Stimulated activated CD8-positive, alpha-beta memory T cell treated with anti-CD3 and anti-CD28 coated beads, Interleukin-15, amount 100 ng/mL, for 4 hours (primary cell): ENCODE measurements at regions not wholly inside any gene's neighbourhood (a gene's known extent, or its start where the extent isn't known, plus 50 kb on each side); places are given as distances from the start of the nearest gene placed in this dataset.

Source experiments
- DNase-seq, 2 donors: peaks; one replicate each; pipeline ENCODE4 v3.0.0-alpha.2; 2020; ENCODE audit warnings: low read depth in 2 of 2

DNA sequence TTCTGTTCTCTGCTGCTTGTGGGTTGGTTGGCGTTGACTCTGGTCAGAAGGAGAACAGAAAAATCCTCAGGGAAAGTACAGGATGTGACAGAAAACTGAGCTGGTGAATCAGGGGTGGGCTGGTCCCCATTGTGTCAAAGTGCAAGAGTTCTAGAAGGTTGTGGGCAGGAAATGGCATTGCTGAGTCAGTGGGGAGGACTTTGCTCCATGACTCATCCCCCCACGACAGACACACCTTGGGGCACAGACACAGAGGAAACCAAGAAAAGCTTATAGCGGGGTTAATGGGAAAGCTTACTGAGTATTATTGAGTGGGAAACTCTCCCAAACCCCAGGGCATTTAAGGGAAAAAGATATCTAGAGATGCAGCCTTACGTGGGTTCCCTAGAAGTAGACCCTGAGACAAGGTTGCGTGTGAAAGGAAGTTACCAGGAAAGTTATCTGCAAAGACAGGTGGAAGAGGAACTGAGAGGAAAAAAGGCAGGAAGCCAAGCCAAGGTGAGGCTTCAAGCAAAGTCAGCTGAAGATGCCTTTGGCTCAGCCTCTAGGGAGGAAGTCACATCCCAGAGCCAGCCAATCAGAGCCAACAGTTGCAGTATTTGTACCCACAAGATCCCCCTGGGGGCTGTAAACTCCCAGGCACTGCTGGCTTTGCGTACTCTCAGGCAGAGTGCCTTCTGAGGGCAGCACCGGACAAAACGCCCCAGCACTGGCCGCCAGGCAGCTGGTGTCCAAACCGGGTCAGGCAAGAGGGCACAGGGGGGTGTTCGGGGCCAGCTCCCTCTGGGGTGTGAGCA, 86.4 kb downstream of the FOXL1 start:
- DNase-seq: peak in 1 of 2 donors; percentile 36

DNA sequence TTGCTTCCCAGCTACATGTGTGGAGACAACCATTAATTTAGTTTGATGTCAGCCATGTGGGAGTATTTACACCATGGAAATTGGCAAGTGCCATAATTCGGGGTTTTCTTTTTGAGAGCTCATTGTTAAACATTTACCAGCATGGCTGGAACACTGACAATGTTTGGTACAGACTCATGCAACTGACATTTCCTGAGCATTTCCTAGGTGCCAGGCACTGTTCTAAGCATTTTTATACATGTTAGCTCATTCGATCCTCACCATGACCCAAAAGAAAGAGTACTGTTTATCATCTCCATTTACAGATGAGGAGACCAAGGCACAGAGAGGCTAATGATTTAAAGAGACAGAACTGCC, 86.9 kb downstream of the FOXL1 start:
- no peak for DNase-seq

DNA sequence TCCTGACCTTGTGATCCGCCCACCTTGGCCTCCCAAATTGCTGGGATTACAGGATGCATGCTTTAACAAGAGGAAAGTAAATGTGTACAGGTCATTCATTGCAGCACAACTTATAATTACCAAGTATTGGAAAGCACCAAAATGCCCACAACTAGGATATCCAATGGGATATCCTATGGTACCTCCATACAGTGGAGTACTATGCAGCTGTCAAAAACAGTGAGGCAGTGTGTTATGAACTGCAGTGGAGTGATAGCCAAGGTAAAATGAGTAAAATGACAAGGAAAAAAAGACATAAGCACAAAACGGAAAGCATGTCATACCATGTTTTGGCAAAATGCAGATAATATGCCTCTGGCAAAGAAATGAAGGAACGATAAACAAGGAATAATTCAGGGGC, 87.6 kb downstream of the FOXL1 start:
- DNase-seq: no peak

DNA sequence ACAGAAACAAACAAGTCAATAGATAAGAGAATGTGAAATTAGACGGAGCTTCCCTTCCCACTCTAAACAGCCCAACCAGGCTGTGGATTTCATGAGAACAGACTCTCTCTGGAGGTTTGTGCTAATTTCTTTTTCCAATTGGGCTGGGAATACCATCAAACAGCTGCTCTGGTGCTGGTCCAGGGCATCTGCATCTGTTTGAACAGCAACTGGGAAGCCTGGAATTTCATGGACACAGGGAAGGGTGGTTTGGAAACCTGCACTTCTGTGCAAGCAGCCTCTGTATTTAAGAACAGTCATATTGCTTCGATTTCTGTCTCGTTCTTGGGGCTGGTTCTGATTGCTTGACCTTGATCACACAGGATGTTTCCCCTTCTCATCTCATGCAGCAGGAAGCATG, 88.7 kb downstream of the FOXL1 start:
- no peak for DNase-seq

DNA sequence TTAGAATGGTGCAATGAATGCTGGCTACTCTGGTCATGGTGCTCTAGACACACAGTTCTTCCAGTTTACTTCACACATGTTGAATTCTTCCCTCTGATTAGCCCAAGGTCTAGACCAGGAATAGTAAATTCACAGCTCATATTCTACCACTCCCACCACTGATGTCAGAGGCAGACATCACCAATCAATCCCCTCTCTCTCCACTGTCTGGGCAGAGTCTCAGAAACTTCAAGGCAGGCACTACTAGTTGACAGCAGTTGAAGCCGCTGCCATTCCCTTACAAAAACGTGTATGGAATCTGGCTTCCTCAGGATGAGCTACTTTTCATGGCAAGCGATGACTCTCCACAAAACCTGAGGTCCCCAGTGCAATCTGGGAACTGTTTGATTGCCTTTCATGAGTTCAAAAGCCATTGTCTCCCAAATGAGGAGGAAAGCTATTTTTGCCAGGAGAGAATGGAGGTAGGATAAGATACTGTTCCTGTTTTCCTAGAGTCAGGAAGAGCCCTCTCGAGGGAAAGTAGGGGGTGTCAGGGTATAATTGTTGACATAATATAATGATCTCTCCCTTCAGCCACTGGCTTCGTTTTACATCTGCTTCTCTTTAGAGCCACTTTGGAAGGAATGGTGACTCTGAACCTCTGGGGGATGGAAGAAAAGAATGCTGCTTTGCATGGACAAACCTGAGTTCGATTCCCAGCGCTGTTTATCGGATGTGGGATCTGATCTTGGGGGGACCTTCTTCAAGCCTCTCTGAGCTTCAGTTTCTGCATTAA, 90.0 kb downstream of the FOXL1 start:
- DNase-seq: no peak

DNA sequence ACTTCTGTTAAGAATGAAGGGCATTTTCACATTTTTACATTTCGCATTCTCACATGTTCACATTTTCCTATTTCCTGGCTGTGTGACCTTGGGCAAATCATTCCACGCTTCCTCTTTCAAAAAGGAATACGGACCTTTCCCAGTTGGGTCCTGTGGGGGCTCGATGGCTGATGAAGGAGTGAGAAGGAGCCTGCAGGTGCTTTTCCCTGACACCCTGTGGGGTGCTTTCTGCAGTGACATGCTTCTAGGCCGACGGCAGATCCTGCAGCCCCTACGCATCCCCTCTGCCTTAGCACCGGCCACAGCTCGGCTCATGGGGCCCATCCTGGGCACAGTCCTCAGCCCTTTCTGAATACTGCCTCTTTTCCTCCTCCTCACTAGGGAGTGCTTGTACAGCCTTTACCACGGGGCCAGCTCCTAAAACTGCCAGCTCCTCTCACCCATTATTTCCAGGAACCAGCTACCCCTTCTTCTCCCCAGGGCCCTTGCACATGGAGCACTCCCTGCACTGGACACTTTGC, 91.0 kb downstream of the FOXL1 start:
- no peak for DNase-seq

DNA sequence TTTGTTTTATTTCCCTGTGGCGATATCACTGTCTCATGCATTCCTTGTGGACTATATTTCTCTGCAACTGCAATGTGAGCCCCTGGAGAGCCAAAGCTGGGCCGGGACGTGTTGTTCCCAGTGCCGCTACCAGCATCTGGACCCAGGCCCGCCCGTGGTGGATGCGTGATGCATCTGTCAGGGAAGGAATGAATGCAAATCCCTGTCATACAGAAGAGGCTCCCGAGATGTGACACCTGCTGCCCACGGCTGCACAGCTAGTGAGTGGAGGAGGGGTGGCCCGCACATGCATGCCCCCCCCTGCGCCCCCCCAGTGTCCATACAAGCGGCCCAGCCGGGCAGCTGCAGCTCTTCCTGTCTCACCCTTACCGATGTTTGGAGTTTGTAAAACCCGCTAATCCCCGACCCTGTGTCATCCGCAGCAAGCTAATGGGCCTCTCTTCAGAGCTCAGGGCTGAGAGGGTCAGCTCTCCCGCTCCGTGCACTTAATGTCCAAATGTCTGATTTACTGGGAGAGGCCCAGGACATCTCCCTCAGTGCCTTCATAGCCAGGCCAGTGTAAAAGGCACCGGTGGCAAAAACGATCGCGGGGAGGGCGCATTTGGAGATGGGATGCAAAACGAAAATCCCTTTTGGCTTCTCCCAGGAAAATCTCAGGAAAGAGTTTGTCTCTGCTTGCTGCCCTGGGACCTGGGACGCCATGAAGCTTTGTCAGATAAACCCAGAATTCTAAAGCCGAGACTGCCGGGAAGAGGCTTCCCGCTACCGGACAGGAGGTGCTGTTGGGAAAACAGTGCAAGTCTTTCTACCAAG, 91.8 kb downstream of the FOXL1 start:
- no peak for DNase-seq

DNA sequence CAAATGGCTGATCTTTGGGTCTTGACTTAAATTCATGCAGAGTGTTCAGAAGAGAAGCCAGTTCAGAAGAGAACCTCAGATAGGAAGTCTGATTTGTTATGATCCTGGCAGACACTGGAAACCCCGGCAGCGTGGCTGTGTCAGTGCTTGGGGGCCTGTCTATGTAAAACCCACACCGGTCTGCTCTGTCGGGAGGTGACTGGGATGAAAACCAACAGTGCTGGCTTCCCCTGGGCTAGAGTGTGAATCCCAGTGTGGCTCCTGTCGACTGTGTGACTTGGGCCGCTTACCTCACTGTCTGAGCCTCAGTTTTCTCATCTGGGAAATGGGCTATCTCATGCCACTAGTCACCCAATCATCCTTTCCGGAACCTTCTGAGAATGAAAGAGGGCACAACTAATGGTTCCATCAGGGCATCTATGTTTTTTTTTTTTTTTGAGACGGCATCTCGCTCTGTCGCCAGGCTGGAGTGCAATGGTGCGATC, 92.4 kb downstream of the FOXL1 start:
- no peak for DNase-seq

DNA sequence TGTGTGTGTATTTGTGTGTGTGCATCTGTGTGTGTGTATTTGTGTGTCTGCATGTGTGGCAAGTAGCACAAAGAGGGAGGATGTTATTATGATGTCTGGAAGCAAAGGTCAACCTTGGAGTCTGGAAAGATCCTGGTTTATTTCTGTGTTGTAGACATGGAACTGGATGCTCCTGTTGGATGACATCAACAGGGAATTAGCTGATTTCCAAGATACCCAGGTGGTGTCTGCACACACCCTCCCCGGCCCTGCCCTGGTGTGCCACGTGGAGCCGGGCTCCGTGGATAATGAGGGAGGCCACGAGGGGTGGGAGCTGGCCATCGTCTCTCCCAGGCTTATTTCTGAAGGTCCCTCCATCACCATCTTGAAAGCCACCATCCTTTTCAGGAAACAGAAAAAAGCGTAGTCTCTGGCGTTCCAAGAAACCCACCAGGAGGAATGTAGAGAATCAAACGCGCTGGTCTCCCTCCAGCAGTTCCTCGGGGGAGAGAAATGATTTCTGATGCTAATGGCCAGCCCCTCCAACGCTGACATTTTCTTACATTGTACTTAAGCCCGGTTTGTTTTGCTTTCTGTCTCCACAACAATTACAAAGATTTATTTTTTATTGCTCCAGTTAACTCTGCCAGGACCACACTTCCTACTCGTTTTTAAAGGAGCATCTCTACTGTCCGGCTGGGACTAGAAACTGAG, 93.3 kb downstream of the FOXL1 start:
- DNase-seq: no peak

DNA sequence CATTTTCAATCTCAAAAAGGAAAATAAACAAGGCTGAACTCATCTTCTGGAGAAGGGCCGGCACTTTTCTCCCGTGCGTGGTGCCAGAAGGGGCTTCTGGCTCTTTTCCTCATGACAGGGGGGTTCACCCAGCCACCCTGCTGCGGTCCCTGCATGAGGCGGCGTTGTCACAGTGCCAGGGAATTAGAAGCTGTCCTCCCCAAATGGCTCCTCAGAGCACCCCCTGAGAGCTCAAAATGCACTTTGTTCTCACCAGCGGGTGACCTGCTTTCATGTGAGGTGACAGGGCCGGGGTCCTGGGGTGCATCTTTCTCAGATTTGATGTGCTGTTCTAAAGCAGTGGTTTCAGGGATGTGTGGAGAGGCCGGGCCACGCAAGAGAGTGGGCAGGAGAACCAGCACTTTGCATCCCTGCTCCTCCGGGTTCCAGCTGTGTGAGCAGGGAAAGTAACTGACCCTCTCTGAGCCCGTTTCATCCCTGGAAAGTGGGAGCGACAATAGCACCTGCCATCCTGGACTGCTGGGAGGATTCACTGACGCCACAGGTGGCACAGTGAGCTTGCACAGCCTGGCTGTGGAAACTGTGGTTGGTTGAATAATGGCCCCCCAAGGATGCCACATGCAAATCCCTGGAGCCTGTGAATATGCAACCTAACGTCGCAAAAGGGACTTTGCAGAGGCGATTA, 94.0 kb downstream of the FOXL1 start:
- no peak for DNase-seq

DNA sequence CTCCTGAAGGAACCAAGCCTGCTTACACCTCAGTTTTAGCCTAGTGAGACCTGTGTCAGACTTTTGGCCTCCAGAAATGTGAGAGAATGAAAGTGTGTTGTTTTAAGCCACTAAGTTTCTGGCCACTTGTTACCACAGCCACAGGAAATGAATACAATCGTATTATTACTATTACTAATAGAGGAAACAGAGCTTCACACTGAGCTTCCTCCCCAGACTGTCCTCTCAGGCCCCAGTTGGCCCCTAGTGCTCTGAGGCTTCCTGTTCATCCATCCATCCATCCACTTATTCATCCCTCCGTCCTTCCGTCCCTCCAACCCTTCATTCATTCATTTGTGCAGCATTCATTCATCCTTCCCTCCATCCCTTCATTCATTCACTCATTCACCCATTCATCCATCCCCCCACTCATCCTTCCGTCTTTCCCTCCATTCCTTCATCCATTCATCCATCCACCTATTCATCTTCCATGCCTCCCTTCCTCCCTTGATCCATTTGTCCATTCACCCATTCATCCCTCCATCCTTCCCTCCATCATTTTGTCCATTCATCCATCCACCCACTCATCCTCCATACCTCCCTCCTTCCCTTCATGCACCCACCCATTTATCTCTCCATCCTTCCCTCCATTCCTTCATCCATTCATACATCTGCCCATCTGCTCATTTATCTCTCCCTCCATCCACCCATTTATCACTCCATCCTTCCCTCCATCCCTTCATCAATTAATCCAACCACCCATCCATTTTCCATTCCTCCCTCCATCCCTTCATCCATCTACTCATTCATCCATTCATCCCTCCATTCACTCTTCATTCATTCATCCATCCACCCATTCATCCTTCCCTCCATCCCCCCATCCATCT, 95.0 kb downstream of the FOXL1 start:
- no peak for DNase-seq

DNA sequence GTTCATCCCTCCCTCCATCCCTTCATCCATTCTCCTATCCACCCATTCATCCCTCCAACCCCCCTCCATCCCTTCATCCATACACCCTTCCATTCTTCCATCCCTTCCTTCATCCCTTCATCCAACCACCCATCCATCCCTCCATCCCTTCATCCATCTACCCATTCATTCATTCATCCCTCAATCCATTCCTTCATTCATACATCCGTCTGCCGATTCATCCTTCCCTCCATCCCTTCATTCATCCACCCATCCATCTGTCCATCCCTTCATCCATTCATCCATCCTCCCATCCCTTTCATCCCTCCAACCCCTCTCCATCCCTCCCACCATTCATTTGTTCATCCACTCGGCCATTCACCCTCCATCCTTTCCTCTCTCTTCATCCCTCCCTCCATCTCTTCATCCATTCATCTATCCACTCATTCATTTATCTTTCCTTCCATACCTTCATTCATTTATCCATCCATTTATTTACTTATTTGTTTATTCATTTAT, 95.7 kb downstream of the FOXL1 start:
- DNase-seq: no peak

DNA sequence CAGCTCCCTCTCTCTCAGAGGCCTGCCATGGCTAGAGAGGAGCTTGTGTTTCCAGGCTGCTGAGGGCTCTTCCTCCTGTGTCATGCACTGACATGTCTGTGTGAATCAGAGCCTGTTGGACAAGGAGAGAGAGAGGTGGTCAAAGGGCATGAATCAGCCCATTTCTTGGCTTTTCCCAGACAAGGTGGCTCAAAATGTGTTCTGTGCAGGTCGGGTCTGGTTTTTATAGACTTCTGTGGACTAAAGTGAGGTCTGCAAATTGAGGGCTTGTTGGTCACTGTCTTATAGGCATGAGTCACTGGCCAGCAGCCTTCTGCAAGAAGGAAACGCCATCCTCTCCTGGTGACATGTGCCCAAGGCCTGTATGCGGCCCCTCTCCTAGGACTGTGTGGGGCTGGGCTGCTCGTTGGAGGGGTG, 97.9 kb downstream of the FOXL1 start:
- DNase-seq: no peak

DNA sequence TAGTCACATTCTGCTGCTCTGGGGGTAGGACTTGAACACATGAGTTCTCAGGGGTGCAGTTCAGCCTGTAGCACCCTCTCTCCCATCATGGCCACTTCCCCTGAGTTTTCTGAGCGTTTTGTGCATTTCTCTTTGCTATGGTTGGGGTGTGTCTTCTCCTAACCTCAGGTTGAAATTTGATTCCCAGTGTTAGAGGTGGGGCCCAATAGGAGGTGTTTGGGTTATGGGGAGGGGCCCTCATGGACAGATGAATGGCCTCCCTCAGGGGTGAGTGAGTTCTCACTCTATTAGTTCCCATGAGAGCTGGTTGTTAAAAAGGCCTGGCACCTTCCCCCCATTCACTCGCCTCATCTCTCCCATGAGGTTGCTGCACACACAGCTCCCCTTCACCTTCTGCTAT, 101.1 kb downstream of the FOXL1 start:
- no peak for DNase-seq

DNA sequence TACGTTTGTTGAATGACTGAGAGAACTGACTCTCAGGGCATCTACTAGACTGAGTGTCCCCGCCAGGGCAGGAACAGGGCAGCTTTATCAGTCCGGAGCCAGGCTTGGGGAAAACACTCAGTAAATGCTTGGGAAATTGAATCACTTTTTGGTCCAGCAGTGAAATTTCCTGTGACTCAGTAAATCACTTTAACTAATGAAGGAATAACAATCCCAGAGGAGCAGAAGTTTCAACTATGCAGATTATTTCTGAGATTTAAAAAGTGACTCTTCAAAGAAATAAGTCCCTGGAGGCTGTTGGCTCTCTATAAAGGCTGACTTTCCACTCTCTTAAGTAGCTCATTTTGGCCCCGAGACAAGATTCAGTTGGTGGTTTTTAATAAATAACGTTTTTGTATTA, 101.8 kb downstream of the FOXL1 start:
- no peak for DNase-seq

DNA sequence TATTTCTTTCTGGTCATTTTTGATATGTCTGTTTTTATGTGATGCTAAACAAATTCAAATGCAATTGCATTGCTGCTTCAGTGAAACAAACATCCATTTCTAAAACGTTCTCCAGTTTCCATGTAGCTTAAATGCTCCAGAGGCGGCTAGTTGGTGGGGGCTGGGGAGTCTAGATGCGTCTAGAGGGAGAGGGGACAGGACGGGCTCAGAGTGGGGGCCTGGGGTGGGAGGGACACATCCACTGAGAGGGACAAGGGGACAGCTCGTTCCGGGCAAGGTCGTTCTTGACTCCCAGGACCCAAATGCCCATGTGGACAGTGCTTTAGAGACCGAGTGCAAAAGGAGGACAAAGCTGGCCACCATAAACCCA, 102.3 kb downstream of the FOXL1 start:
- DNase-seq: no peak

DNA sequence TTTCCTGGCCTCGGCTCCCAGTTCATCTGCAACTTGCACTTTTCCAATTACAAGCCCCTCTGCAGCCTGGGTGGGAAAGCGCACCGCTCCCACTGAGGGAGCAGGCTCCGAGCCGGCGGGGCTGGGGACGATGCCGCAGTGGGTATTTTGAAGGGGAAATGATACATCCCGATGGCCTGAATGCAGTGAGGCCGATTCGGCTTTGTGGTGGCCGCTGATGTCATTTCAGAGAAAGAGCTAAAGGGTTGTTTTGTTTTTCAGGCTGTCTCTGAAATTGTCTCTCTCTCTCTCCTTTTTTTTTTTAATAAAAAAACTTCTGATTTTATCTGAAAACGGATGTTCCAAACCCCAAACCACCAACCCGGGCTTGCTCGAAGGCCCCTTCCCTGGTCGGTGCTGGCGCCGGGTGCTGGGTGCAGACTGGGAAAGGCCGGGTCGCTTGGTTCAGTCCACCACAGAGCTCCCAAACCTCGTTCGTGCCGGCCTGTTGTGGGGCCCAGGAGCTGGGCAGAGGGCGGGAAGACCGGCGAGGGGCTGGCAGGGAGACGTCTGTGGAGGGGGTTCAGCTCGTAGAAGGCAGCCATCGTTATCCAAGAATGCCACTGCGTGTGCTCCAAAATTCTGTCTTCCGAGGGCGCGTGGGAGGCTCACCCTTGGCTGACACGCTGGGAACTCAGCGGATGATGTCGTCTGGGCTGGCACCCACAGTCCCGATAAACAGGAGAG, 102.8 kb downstream of the FOXL1 start:
- DNase-seq: no peak

DNA sequence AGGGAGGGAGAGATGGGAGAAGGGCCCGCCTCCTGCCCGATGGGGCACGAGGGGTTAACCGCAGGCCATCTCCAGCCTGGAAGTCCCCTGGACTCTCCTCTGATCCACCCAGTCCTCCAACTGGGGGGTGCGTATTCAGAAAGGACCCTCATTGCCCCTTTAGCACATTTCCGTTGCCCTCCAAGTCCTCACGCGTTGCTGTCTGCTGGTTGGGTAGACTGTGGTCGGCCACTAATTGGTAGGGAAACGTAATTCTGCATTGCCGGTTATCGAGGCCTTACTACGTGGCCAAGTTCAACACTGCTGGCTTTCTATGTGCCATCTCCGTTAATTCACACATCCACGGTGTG, 103.4 kb downstream of the FOXL1 start:
- DNase-seq: no peak

DNA sequence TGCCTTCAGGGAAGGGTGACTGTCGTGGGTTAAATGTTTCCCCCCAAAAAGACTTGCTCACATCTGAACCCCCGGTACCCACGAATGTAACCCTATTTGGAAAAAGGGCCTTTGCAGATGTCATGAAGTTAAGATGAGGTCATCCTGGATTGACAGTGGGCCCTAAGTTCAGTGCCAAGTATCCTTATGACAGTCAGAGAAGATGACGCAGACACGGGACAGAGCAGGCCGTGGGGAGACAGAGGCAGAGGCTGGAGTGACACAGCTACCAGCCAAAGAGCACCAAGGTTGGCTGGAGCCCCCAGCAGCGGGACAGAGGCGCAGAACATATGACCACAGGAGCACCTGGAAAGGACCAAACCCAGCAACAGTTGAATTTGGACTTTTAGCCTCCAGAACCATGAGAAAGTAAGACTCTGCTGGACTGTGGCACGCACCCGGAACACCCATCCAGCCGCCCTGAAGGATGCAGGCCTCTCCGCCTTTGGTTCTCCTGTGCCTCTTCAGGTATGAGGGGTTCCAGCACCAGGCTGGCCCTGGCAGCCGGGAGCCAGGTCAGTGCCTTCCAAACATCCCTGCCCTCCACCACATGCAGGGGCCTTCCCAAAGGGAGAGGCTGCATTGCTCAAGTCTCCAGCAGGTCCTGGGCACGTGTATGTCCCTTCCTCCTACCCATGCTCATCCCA, 104.0 kb downstream of the FOXL1 start:
- DNase-seq: no peak
